ENCODE measurements at regions not wholly inside any gene's neighbourhood (a gene's known extent, or its start where the extent isn't known, plus 50 kb on each side); places are given as distances from the start of the nearest gene placed in this dataset.

DNA sequence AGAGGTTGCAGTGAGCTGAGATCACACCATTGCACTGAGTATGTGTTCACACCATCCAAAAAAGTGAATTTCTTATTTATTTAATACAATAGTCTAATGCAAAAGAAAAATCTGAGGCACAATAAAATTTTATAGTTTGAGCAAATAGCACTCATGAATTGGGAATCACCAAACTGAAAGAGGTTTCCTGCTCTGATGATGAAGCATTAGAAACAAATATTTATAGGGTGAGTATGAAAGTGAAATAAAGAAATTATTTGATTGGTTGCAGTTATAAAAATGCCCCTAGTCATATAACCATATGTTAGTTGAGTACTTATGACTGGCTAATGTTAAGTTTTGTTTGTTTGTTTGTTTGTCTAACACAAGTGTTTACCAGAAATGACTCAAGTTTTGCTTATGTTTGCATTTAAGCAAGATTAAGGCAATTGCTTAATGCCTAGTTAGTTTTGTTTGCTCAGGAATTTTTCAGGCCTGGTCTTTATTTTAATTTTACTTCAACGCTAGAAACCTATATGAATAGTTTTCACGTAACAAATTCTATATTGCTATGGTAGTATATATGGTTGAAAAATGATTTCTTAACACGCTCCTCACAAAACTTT is 151.5 kb upstream of the FAM83B start:
- Histone ChIP-seq H3K27ac (ENCODE audit: low read depth) (no peak overlapping the region), H3K27me3 (ENCODE audit: insufficient read depth) (peaks cover 40% of the 10 kb centered on the region), H3K4me3 (no peak overlapping the region), H3K4me2 (no peak overlapping the region), H3K9me2 (ENCODE audit: insufficient read depth) (no peaks in the 10 kb centered on the region), H3K79me2 (replicated peaks; ENCODE audit: insufficient read depth) (no peaks in the 10 kb centered on the region), H2AFZ (no peak overlapping the region), H3K4me1 (ENCODE audit: insufficient read depth) (no peaks in the 10 kb centered on the region), H4K20me1 (replicated peaks; ENCODE audit: insufficient read depth) (peaks cover 12% of the 10 kb centered on the region; the same call in 1 of the 2 replicates), H3K36me3 (ENCODE audit: insufficient read depth) (no peaks in the 10 kb centered on the region), H3F3A (replicated peaks; ENCODE audit: low read depth) (no peaks in the 10 kb centered on the region)
- no peaks in the 10 kb centered on the region for H3K36me3 Mint-ChIP-seq (ENCODE audit: low read depth)
- peaks cover 23% of the 10 kb centered on the region for H3K27me3 Mint-ChIP-seq (ENCODE audit: insufficient read depth, low read depth, poor library complexity)
- H3K4me1 Mint-ChIP-seq: peaks cover 6% of the 10 kb centered on the region; the same call in 2 of the 3 replicates
- ATAC-seq (no peak), DNase-seq (ENCODE audit: low spot score) (no peak)
- no peak overlapping the region for H3K4me3 Mint-ChIP-seq
- no peak for TF ChIP-seq JUNB (IDR thresholded peaks at IDR 0.05; ENCODE audit: unreplicated experiment)
- TF ChIP-seq ZNF114 (CRISPR knock-in tag; IDR thresholded peaks at IDR 0.05): no peak
- no peak for TF ChIP-seq NANOG (IDR thresholded peaks at IDR 0.05; ENCODE audit: borderline replicate concordance)
- no peak for TF ChIP-seq EZH2phosphoT487 (IDR thresholded peaks at IDR 0.05; ENCODE audit: unreplicated experiment)
- no peak for TF ChIP-seq EZH2 (IDR thresholded peaks at IDR 0.05; ENCODE audit: low read depth, unreplicated experiment)
- TF ChIP-seq, protein P1, sequence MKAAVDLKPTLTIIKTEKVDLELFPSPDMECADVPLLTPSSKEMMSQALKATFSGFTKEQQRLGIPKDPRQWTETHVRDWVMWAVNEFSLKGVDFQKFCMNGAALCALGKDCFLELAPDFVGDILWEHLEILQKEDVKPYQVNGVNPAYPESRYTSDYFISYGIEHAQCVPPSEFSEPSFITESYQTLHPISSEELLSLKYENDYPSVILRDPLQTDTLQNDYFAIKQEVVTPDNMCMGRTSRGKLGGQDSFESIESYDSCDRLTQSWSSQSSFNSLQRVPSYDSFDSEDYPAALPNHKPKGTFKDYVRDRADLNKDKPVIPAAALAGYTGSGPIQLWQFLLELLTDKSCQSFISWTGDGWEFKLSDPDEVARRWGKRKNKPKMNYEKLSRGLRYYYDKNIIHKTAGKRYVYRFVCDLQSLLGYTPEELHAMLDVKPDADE (IDR thresholded peaks at IDR 0.05): no peak
- no peaks in the 10 kb centered on the region for H3K9me3 Mint-ChIP-seq
- H3K27ac Mint-ChIP-seq: no peak overlapping the region

DNA sequence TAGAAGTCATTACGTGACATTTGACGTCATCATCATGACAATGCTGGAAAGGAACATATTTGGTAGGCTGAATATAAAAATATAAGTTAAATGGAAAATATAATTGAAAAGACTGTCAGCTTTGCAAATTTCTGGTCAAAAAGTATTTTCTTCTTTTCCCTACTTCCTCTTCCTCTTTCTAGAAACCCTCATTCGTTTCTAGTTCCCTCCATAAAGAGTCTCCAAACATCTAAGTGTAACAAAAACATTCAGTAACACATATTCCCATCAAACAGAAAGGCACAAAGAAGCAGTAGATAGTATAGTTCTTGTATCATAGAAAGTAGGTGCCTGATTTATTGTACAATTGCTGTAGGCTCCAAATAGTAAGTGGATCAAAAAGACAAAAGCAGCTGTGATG is 150.8 kb upstream of the FAM83B start:
- H3K36me3 Mint-ChIP-seq (ENCODE audit: low read depth): no peaks in the 10 kb centered on the region
- no peak overlapping the region for H3K4me2 ChIP-seq
- 0 out of 2 replicates have a peak, but pooled peaks cover 6% of the 10 kb centered on the region for H4K20me1 ChIP-seq (replicated peaks; ENCODE audit: insufficient read depth)

More for the DNA sequence above, 150.8 kb upstream of the FAM83B start:
- H3K79me2 ChIP-seq (replicated peaks; ENCODE audit: insufficient read depth): no peaks in the 10 kb centered on the region
- H2AFZ ChIP-seq: no peak overlapping the region
- H3K4me1 ChIP-seq (ENCODE audit: insufficient read depth): no peaks in the 10 kb centered on the region
- no peaks in the 10 kb centered on the region for H3K9me2 ChIP-seq (ENCODE audit: insufficient read depth)
- Mint-ChIP-seq H3K27me3 (ENCODE audit: insufficient read depth, low read depth, poor library complexity) (peaks cover 15% of the 10 kb centered on the region), H3K27ac (no peak overlapping the region), H3K9me3 (no peaks in the 10 kb centered on the region), H3K4me3 (no peak overlapping the region), H3K4me1 (peaks cover 6% of the 10 kb centered on the region; the same call in 2 of the 3 replicates)
- no peaks in the 10 kb centered on the region for H3F3A ChIP-seq (replicated peaks; ENCODE audit: low read depth)
- TF ChIP-seq, protein P2, sequence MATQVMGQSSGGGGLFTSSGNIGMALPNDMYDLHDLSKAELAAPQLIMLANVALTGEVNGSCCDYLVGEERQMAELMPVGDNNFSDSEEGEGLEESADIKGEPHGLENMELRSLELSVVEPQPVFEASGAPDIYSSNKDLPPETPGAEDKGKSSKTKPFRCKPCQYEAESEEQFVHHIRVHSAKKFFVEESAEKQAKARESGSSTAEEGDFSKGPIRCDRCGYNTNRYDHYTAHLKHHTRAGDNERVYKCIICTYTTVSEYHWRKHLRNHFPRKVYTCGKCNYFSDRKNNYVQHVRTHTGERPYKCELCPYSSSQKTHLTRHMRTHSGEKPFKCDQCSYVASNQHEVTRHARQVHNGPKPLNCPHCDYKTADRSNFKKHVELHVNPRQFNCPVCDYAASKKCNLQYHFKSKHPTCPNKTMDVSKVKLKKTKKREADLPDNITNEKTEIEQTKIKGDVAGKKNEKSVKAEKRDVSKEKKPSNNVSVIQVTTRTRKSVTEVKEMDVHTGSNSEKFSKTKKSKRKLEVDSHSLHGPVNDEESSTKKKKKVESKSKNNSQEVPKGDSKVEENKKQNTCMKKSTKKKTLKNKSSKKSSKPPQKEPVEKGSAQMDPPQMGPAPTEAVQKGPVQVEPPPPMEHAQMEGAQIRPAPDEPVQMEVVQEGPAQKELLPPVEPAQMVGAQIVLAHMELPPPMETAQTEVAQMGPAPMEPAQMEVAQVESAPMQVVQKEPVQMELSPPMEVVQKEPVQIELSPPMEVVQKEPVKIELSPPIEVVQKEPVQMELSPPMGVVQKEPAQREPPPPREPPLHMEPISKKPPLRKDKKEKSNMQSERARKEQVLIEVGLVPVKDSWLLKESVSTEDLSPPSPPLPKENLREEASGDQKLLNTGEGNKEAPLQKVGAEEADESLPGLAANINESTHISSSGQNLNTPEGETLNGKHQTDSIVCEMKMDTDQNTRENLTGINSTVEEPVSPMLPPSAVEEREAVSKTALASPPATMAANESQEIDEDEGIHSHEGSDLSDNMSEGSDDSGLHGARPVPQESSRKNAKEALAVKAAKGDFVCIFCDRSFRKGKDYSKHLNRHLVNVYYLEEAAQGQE (IDR thresholded peaks at IDR 0.05; ENCODE audit: unreplicated experiment): no peak
- TF ChIP-seq ZNF114 (CRISPR knock-in tag; IDR thresholded peaks at IDR 0.05): no peak
- TF ChIP-seq NANOG (IDR thresholded peaks at IDR 0.05; ENCODE audit: borderline replicate concordance): no peak
- no peak for TF ChIP-seq STAT1 (IDR thresholded peaks at IDR 0.05; ENCODE audit: unreplicated experiment)
- TF ChIP-seq, protein P3, sequence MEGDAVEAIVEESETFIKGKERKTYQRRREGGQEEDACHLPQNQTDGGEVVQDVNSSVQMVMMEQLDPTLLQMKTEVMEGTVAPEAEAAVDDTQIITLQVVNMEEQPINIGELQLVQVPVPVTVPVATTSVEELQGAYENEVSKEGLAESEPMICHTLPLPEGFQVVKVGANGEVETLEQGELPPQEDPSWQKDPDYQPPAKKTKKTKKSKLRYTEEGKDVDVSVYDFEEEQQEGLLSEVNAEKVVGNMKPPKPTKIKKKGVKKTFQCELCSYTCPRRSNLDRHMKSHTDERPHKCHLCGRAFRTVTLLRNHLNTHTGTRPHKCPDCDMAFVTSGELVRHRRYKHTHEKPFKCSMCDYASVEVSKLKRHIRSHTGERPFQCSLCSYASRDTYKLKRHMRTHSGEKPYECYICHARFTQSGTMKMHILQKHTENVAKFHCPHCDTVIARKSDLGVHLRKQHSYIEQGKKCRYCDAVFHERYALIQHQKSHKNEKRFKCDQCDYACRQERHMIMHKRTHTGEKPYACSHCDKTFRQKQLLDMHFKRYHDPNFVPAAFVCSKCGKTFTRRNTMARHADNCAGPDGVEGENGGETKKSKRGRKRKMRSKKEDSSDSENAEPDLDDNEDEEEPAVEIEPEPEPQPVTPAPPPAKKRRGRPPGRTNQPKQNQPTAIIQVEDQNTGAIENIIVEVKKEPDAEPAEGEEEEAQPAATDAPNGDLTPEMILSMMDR (conservative IDR thresholded peaks at IDR 0.05; ENCODE audit: low read depth in 2 of 2): no peak
- TF ChIP-seq CREB1 (CRISPR knock-in tag; IDR thresholded peaks at IDR 0.05; ENCODE audit: low read depth): no peak
- TF ChIP-seq ZNF331 (CRISPR knock-in tag; IDR thresholded peaks at IDR 0.05; ENCODE audit: low read depth): no peak
- TF ChIP-seq, protein P1 (IDR thresholded peaks at IDR 0.05): no peak
- peaks cover 32% of the 10 kb centered on the region for H3K27me3 ChIP-seq (ENCODE audit: insufficient read depth)
- no peak overlapping the region for H3K4me3 ChIP-seq
- no peak overlapping the region for H3K27ac ChIP-seq (ENCODE audit: low read depth)
- DNase-seq (ENCODE audit: low spot score) (no peak), ATAC-seq (no peak)
- no peaks in the 10 kb centered on the region for H3K36me3 ChIP-seq (ENCODE audit: insufficient read depth)
